HG03354 (cell line): ENCODE measurements at regions not wholly inside any gene's neighbourhood (a gene's known extent, or its start where the extent isn't known, plus 50 kb on each side); places are given as distances from the start of the nearest gene placed in this dataset.

Source experiments
- ATAC-seq: cut with Tn5 transposase; IDR thresholded peaks from one replicate; pipeline ENCODE4 v1.9.1; 2021; ENCODE audit warnings: mild to moderate bottlenecking; ENCODE audit not compliant: unreplicated experiment, poor library complexity, severe bottlenecking

DNA sequence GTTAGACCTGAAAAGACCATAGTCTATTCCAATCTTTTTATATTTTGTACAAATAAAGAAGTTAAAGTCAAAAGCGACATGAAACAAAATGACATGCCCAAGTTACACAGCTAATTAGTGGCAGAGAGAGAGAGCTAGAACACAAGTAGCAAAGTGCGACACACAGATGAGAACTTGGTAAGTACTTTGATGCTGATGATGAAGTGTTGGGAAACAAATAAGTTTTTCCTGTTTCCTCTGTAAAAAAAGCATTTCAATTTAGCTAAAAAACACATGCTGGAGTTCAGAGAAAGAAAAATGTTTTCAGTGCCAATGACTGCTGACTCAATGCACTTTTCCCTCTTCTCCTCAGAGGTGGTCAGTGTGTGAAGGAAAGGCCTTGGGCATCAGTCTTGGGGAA is 226.9 kb downstream of the PAX3 start:
- ATAC-seq, result no peak

DNA sequence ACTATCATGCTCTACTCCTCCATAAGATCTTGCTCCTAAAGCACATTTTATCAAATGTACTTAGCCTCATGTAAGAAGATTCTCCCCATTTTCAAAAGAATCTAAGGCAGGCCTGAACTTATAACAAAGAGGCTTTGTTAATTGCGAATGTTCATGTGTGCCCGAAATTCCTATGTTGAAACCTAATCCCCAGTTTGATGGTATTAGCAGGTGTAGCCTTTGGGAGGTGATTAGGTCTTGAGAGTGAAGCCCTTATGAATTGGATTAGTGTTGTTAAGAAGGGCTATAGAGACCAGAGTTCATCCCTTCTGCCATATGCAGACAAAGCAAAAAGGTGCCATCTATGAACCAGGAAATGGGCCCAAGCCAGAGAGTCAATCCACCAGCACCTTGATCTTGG is 234.5 kb downstream of the PAX3 start:
- no peak for ATAC-seq

DNA sequence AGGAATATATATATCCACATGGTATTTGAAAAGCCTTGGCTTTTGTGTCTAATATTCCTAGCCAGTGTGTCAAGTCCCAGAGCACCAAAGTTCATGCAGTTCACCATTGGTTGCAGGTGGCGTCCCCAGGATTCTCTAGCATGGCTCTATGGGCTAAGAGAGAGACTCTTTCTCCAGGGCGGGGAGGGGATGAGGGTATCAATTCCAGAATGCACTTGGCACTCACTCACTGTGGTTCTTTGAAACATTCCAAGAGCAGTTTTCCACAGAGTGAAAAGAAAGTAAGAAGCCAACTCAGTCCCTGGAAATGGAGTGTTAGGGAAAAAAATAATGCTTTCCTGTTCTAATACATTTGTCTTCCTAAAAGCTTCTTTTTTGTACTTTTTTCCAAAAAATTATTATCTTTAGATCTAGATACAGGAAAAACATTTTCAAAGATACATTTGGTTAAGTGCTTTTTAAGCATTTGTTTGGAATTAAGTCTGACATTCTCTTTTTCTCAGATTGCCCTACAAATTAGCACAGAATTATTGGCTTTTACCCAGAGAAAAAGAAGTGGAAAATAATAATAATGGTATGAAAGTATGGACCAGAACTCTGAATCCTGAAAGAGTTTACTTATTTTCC is 239.9 kb downstream of the PAX3 start:
- ATAC-seq, result no peak

DNA sequence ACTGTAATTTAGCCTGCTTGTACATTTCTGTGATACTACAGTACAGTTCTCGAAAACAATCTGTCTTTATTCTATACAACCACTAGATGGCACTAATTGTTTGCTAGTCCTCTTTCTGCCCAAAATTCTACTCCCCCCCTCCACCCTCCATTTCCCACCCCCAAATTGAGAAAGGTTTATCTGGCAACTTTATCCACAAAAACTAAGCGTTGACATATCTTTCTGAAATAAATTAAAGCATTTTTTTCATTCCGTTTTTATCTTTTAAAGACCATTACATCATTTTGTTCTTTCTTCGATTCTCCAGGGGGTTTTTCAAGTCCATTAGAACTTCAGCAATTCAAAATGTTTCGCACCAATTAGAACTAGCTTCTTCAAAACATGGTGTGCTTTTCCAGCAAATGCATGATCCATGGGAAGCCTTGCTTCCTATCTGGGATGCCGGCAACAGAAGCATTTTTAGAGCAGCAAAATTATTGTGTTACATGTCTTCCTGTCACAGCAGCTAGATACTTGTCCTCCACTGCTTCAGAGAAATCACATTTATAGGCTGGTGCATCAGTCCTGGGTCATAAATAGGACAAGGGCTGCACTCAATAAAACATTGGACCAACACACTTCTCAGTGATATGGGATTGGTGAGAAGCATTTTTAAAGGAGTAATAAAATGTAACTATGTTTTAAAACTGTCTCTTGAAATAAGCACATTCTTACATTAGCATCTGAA is 241.3 kb downstream of the PAX3 start:
- ATAC-seq, result no peak

- no peak for ATAC-seq
Observed at GRCh38 chr2:222055328-222055727, 243.5 kb downstream of the PAX3 start.

- no peak for ATAC-seq
Observed at GRCh38 chr2:222054813-222055212, 244.0 kb downstream of the PAX3 start.

GRCh38 chr2:222052934-222053367 is 245.8 kb downstream of the PAX3 start:
- ATAC-seq, result peak; percentile 78

GRCh38 chr2:222050981-222051380 is 247.8 kb downstream of the PAX3 start:
- no peak for ATAC-seq

DNA sequence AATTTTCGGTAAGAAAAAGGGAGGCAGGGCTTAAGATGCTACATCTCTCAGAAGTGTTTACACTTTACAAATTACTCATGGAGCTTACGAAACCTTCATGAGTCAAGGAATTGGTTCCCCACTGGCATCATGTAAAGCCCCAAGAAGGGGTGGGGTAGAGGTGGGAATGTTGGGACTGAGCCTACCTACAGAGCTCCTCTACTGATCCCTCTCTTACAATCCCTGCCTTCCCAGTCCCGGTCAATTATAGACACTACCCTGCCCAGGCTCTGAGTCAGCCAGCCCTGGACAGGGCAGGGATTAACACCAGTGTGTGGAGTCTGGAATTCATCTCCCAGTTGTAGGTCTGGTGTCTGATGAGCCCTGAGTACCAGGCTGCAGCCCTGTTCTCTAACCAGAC is 248.9 kb downstream of the PAX3 start:
- no peak for ATAC-seq

- no peak for ATAC-seq
Observed at GRCh38 chr2:222043897-222044296, 254.9 kb downstream of the PAX3 start.

- ATAC-seq, result no peak
Observed at GRCh38 chr2:222042666-222043065, 256.1 kb downstream of the PAX3 start.

- no peak for ATAC-seq
Observed at GRCh38 chr2:222040333-222040732, 258.5 kb downstream of the PAX3 start.

- ATAC-seq, result no peak
Observed at GRCh38 chr2:222039821-222040220, 259.0 kb downstream of the PAX3 start.

DNA sequence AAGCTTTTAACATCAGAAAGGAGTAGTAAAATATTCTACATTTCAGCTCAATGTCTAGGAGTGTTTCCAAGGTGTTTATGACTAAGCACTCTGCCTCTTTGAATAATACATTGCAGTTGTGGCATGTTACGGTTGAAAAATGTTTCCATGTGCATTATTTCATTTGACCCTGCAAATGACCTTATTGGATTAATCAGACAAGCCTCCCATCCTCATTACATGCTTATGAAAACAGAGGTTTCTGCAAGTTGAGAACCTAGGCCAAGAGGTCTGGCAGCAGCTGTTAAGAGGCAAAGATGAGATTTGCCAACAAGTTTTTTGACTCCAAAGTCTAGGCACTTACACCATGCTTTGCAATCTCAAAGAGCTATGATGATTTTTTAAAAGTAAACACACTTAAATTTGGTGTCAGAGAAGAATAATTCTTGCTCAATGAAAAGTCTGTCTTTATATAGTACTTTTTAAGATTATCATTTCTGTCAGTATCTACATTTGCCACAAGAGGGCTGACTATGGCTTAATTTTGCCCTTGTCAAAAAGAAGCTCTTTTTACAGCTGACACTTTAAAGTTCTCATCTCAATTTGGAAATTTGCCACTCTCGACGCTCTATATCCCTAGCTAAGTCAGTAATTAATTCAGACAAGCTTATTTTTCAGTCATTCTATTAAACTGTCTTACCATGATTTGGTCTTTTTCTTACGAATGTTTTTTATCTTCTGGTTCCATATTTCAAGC is 260.6 kb downstream of the PAX3 start:
- ATAC-seq, result no peak

GRCh38 chr2:222037211-222037610 is 261.6 kb downstream of the PAX3 start:
- ATAC-seq, result no peak

- no peak for ATAC-seq
Observed at GRCh38 chr2:222034058-222034457, 264.7 kb downstream of the PAX3 start.

DNA sequence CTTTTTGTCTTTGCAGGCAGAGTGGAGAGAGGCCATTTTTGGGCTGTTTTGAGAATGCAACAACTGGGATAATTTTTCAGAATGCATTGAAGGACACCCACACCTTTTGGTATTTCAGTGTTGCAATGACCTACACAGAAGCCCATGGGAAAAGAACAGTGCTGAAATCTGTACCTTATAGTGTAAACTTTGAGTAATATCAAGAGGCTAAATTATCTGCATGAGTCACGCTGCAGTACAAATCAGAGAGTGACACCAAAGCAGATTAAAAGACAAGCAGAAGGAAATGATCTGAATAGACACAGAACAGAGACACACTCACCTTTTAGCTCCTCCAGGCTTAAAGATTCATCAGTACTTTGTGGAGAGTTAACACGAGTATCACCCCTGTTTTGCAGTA is 265.3 kb downstream of the PAX3 start:
- no peak for ATAC-seq

DNA sequence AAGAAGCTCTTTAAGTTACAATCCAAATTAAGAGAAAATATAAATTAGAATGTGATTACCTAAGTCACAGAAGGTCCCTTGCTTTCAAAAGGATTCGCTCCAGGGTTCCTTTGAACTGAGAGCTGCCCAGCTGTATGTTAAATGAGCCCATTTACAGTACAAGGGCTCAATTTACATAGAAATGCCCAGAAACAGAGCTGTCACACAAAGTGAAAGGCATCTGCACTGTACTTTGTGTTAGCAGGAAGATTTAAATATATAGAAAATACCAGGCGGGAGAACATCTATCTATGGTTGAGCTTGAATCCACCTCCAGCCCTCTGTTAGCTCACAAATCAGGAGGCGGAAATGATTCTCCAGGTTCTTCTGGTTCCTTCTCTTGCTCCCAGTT is 272.9 kb downstream of the PAX3 start:
- no peak for ATAC-seq

DNA sequence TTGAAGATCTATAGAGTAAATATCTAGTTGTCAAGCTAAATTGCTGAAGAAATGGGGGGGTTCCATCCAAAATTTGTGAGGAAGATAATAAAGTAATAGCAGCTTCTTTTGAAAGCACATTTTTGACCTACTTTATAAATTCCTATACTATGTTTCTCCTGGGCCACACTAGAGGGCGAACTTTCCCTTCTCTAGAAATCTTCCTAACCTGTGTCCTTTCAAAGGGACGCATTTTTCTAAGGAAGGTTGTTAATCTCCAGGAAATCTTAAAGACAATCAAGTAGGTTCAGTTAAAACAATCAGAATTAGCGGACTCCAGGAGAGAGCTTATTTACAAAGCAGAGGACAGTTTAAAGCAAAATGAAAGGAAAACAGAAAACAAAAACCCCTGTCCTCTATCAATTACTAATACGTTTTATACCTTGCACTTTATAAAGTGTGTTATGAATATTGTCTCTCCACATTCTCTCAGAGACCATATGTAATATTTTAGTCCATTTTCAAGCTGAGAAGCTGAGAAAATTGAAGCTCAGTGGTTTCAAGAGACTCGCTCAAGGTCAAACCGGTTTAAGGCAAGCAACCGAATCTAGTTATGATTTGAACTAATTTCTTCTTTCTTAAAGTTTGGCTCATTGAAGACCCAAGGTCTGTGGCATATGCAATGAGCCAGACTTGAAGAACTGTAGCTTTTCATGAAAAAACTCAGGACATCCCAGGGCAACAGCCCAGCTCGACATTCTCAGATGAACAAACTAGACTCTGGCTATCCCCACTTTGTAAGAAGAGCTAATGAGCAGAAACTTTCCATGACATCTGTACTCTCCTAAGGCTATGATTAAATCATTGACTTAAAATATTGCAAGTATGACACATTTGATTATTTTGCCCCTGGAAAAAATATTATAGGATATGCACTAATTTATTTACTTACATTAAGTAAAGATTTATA is 273.6 kb downstream of the PAX3 start:
- peak; percentile 49 for ATAC-seq
